ENCODE measurements at regions not wholly inside any gene's neighbourhood (a gene's known extent, or its start where the extent isn't known, plus 50 kb on each side); places are given as distances from the start of the nearest gene placed in this dataset.

DNA sequence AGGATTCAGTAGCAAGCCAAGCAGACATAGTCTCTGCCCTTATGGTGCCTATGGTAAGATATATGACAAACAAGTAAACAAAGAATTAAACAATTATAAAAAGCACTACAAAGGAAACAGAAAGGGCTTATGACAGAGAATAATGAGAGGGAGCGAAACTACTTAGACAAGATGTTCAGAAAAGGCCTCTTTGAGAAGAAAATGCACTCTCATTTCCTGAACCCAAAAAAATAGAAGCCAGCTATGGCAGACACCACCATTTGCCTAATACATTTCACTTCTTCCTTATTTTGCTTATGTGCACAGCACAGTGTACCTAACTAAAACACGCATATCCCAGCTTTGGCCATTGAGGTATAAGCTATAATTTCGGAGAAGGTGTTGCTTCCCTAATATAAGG lies 465.5 kb upstream of the PPP2R3A start:
- H3K27me3 ChIP-seq (ENCODE audit: control insufficient read depth, insufficient read depth, low read length): peaks cover 22% of the 10 kb centered on the region
- H3K27ac ChIP-seq (ENCODE audit: low read length): no peak overlapping the region
- no peaks in the 10 kb centered on the region for H3K36me3 ChIP-seq (ENCODE audit: control insufficient read depth, insufficient read depth, low read length)
- no peaks in the 10 kb centered on the region for H3K4me1 ChIP-seq (ENCODE audit: control insufficient read depth, insufficient read depth, low read length)
- WGBS (ENCODE audit: insufficient coverage, low lambda C conversion rate): no CpG with 5 or more reads among the region's 3 CpGs
- DNase-seq: no peak
- H3K9me3 ChIP-seq (ENCODE audit: control insufficient read depth, low read depth, low read length): no peaks in the 10 kb centered on the region
- no peak overlapping the region for H3K4me3 ChIP-seq (ENCODE audit: low read length)

DNA sequence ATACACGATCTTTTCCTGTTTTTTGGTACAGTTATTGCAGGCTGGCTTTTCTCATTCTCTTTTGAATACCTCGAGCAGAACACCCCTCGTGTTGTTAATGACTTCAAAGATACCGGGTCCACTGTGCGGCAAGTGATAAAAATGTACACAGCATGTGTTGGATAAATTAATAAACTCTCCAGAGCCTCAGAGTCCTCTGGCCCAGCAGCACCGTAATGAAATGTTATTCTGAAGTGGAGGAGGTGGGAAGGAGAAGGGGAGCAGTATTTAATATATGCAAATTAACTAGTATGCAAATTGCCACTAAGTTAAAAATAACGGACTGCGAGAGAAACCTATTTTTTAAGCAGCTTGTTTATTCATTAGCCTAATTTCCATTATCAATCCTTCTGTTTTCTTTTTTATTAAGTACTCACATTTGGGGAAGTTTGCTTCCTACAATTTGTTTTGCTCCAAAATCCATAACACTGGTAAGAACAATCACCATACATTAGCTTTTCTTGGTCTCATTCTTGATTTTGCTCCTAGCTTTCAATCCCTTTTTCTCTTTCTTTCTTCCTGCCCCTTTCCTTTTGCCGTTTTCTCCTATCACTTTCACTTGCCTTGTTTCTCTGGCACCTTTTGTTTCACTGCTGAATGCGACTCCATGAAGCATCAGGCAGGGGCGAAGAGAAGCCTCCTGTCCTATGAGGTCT lies 462.3 kb upstream of the PPP2R3A start:
- Histone ChIP-seq H3K4me3 (ENCODE audit: low read length) (no peak overlapping the region), H3K36me3 (ENCODE audit: control insufficient read depth, insufficient read depth, low read length) (no peaks in the 10 kb centered on the region), H3K27ac (ENCODE audit: low read length) (no peak overlapping the region), H3K9me3 (ENCODE audit: control insufficient read depth, low read depth, low read length) (no peaks in the 10 kb centered on the region), H3K4me1 (ENCODE audit: control insufficient read depth, insufficient read depth, low read length) (no peaks in the 10 kb centered on the region), H3K27me3 (ENCODE audit: control insufficient read depth, insufficient read depth, low read length) (peaks cover 25% of the 10 kb centered on the region)
- DNase-seq: no peak
- WGBS (ENCODE audit: insufficient coverage, low lambda C conversion rate): 72% methylated on average over 9 of the region's 11 CpGs

DNA sequence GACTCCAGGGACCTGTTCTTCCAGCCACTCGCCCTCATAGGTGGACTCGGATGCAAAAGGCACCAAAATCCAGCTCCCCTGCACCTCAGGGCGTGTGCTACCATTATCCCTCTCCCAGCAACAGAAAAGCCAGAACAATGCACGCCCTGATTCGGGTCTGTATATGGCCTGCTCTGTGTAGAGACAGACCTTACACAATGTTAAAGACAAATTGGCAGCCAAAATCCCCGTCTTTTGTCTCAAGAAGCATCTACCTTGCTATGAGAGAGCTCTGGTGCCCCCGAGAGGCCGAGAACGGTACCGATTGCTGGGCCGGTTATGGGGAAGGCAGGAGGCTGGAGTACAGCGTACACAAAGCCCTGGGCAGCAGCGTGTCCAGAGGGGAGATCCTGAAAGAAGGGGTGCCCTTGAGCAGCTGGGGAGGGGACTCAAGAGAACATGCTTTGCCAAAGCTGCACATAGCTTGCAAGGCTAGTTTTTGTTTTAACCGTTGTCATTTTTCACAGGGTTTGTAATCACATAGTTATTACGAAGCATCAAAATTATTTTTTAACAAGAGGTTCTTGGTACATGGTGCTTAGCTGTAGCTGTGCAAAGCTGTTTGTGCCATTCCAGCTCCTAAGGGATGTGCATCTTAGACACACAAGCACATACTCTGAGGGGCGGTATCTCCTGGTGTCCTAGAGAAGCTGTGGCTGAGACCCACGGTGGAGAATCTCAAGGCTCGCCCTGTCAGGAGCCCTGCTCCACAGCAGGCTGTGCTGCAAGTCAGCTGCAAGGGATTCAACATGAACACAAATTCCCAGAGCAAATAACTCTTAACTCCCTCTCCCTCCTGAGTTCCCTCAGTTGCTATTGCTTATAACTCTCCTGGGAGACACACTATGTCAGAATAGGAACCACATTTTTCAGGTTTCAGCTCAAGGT lies 461.5 kb upstream of the PPP2R3A start:
- no peaks in the 10 kb centered on the region for H3K4me1 ChIP-seq (ENCODE audit: control insufficient read depth, insufficient read depth, low read length)
- no peak overlapping the region for H3K4me3 ChIP-seq (ENCODE audit: low read length)
- H3K9me3 ChIP-seq (ENCODE audit: control insufficient read depth, low read depth, low read length): no peaks in the 10 kb centered on the region
- H3K27ac ChIP-seq (ENCODE audit: low read length): no peak overlapping the region
- peak; percentile 18 to 29 for DNase-seq
- H3K36me3 ChIP-seq (ENCODE audit: control insufficient read depth, insufficient read depth, low read length): no peaks in the 10 kb centered on the region
- WGBS (ENCODE audit: insufficient coverage, low lambda C conversion rate): 75% methylated on average over 2 of the region's 18 CpGs
- H3K27me3 ChIP-seq (ENCODE audit: control insufficient read depth, insufficient read depth, low read length): peaks cover 25% of the 10 kb centered on the region

DNA sequence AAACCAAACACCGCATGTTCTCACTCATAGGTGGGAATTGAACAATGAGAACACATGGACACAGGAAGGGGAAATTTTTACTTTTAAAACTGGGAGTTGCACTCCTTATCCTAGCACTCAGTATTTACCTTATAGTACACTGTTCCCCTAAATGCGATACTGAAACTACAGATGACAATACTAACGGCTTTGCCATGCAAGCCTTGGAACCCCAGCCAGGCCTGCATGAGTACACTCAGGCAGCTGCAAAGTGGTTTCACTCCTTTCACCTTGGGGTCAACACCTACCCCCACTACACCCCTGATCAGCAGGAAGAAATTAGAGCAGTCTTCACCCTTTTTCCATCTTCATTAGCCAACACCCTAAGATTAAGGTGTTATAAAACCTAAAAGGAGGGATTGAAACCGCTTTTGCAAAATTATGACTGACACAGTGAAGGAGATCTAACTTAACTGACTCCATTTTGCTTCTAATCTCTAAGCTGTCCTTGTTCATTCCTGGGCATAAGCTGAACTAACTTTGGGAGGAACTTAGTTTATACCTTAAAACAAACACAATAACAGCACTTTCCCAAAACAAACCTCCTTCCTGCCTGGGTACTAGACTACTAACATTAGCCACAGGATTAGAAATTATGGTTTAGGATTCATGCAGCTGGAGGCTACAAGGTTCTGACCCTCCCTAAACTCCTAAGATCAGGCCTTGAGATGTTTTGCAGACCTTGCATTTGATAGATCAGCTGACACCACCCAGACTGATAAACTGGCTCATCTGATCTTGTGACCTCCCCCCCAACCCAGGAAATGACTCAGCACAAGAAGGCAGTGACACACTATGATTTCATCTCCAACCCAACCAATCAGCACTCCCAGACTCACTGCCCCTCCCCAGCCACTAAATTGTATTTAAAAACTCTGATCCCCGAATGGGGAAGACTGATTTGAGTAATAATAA lies 452.1 kb upstream of the PPP2R3A start:
- Histone ChIP-seq H3K4me1 (ENCODE audit: control insufficient read depth, insufficient read depth, low read length) (no peaks in the 10 kb centered on the region), H3K9me3 (ENCODE audit: control insufficient read depth, low read depth, low read length) (no peaks in the 10 kb centered on the region), H3K36me3 (ENCODE audit: control insufficient read depth, insufficient read depth, low read length) (no peaks in the 10 kb centered on the region), H3K4me3 (ENCODE audit: low read length) (no peak overlapping the region), H3K27me3 (ENCODE audit: control insufficient read depth, insufficient read depth, low read length) (no peaks in the 10 kb centered on the region), H3K27ac (ENCODE audit: low read length) (no peak overlapping the region)
- WGBS (ENCODE audit: insufficient coverage, low lambda C conversion rate): 40% methylated on average over 1 of the region's 5 CpGs
- peak in 1 of 2 donors; percentile 50 for DNase-seq

DNA sequence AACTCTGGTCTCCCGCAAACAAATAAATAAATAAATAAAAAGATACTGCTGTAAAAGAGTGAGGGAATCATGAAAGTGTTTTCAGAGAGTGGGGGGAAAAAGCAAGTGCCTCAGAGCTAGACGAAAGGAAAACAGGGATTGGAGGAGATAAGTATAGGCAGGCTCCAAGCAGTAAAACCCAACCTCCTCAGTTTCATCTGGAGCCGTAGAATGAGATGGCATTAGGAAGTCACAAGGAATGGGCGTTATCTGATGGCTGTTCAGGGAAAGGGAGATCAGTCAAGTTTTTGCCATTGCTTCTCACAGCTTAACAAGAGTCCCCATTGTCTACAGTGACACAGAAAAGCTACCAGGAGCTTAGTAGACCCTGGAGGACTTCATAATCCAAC lies 451.5 kb upstream of the PPP2R3A start:
- no peaks in the 10 kb centered on the region for H3K36me3 ChIP-seq (ENCODE audit: control insufficient read depth, insufficient read depth, low read length)
- no peaks in the 10 kb centered on the region for H3K9me3 ChIP-seq (ENCODE audit: control insufficient read depth, low read depth, low read length)
- DNase-seq: no peak
- no peak overlapping the region for H3K27ac ChIP-seq (ENCODE audit: low read length)
- 65% methylated on average over 2 of the region's 4 CpGs for WGBS (ENCODE audit: insufficient coverage, low lambda C conversion rate)
- no peak overlapping the region for H3K4me3 ChIP-seq (ENCODE audit: low read length)
- H3K4me1 ChIP-seq (ENCODE audit: control insufficient read depth, insufficient read depth, low read length): no peaks in the 10 kb centered on the region
- H3K27me3 ChIP-seq (ENCODE audit: control insufficient read depth, insufficient read depth, low read length): no peaks in the 10 kb centered on the region

DNA sequence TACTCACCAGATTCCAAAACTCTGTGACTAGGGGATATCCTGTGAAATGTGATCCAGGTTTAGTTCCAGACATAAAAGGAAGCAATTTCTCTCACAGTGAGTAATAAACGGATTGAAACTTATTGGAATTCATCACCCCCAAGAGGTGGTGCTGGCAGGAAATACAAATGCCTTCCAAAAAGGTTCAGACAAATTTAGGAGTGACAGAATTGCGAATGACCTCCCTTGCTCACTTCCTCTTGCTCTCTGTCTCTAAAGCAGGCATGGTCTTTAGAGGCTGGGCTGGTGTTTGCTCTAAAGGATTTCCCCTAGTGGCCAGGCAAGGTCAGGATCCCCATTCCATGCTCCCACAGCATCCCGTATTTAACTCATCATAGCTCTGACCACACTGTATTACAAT lies 449.4 kb upstream of the PPP2R3A start:
- DNase-seq: no peak
- Histone ChIP-seq H3K36me3 (ENCODE audit: control insufficient read depth, insufficient read depth, low read length) (no peaks in the 10 kb centered on the region), H3K27ac (ENCODE audit: low read length) (no peak overlapping the region), H3K9me3 (ENCODE audit: control insufficient read depth, low read depth, low read length) (no peaks in the 10 kb centered on the region), H3K4me3 (ENCODE audit: low read length) (no peak overlapping the region), H3K4me1 (ENCODE audit: control insufficient read depth, insufficient read depth, low read length) (no peaks in the 10 kb centered on the region), H3K27me3 (ENCODE audit: control insufficient read depth, insufficient read depth, low read length) (no peaks in the 10 kb centered on the region)
- WGBS (ENCODE audit: insufficient coverage, low lambda C conversion rate): no CpG with 5 or more reads among the region's 3 CpGs

DNA sequence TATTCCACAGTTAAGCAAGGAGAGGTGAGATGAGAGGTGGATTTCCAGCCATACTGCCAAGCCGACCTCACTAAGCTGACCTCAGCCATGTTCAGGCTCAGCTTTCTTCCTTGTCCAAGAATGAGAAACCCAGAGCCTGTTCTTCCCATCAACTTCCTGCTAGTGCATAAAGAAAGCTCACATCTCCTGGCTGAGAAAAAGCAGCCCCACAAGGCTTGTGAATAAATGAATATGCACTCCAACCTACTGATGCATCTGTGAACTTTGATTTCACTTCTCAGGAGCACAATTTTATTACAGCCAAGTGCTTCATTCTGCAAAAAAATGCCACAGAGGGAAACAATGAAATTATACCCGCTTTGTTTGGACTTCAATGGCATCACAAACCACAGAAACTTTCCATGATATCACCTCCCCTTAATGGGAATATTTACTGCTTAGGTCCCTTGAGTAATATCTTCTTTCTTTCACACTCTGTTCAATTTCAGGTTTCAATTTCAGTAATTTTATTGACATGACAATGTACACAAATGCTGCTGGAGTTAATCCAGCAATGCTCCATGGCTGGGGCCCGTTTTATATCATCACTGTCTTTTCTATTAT lies 437.0 kb upstream of the PPP2R3A start:
- Histone ChIP-seq H3K36me3 (ENCODE audit: control insufficient read depth, insufficient read depth, low read length) (no peaks in the 10 kb centered on the region), H3K9me3 (ENCODE audit: control insufficient read depth, low read depth, low read length) (no peaks in the 10 kb centered on the region), H3K27ac (ENCODE audit: low read length) (no peak overlapping the region), H3K27me3 (ENCODE audit: control insufficient read depth, insufficient read depth, low read length) (no peaks in the 10 kb centered on the region), H3K4me1 (ENCODE audit: control insufficient read depth, insufficient read depth, low read length) (no peaks in the 10 kb centered on the region), H3K4me3 (ENCODE audit: low read length) (no peak overlapping the region)
- no CpG with 5 or more reads among the region's 3 CpGs for WGBS (ENCODE audit: insufficient coverage, low lambda C conversion rate)
- peak in 1 of 2 donors; percentile 32 for DNase-seq

DNA sequence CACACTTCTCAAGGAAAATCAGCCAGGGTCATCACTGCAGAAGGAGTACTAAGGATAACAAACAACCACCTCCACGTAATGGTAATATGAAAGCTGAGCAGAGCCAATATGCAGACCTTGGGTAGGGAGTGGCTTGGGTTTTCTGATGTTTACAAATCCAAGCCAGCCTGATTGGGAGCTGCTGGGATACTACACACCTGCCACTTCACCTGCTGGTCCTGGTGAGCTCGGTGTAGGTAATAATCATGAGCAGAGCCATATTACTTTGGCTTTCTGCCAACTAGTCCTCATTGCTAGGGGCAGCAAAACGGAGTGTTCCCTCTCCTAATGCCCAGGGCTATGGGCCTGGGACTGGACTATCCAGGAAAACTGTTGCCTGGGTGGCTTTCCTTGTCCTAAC lies 433.5 kb upstream of the PPP2R3A start:
- H3K36me3 ChIP-seq (ENCODE audit: control insufficient read depth, insufficient read depth, low read length): no peaks in the 10 kb centered on the region
- H3K9me3 ChIP-seq (ENCODE audit: control insufficient read depth, low read depth, low read length): no peaks in the 10 kb centered on the region
- no peak overlapping the region for H3K4me3 ChIP-seq (ENCODE audit: low read length)
- no CpG with 5 or more reads among the region's 3 CpGs for WGBS (ENCODE audit: insufficient coverage, low lambda C conversion rate)
- peak overlapping the region; percentile 15 for H3K27ac ChIP-seq (ENCODE audit: low read length)
- no peaks in the 10 kb centered on the region for H3K4me1 ChIP-seq (ENCODE audit: control insufficient read depth, insufficient read depth, low read length)
- peak; percentile 49 to 87 for DNase-seq
- H3K27me3 ChIP-seq (ENCODE audit: control insufficient read depth, insufficient read depth, low read length): no peaks in the 10 kb centered on the region

DNA sequence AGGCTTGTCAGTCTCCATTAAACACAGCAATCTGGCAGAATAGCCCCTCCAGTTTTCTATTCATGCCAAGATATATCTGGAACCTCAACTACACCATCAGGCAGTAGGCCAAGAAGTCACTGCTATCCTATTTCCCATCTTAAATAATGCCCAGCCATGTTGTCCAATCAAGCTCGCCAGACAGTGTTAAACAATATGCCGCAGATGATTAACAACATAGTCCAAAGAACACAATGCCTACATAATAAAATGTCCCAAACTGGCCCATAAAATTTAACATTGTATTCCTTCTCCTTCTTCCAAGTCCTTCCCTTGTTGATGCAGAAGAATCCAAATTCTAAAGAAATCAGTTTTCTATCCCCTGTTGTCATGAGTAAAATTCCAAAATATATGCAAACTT lies 427.4 kb upstream of the PPP2R3A start:
- Histone ChIP-seq H3K27ac (ENCODE audit: low read length) (no peak overlapping the region), H3K4me1 (ENCODE audit: control insufficient read depth, insufficient read depth, low read length) (no peaks in the 10 kb centered on the region), H3K4me3 (ENCODE audit: low read length) (no peak overlapping the region), H3K9me3 (ENCODE audit: control insufficient read depth, low read depth, low read length) (no peaks in the 10 kb centered on the region), H3K27me3 (ENCODE audit: control insufficient read depth, insufficient read depth, low read length) (no peaks in the 10 kb centered on the region), H3K36me3 (ENCODE audit: control insufficient read depth, insufficient read depth, low read length) (no peaks in the 10 kb centered on the region)
- DNase-seq: no peak
- WGBS (ENCODE audit: insufficient coverage, low lambda C conversion rate): 30% methylated on average over 2 of the region's 2 CpGs

DNA sequence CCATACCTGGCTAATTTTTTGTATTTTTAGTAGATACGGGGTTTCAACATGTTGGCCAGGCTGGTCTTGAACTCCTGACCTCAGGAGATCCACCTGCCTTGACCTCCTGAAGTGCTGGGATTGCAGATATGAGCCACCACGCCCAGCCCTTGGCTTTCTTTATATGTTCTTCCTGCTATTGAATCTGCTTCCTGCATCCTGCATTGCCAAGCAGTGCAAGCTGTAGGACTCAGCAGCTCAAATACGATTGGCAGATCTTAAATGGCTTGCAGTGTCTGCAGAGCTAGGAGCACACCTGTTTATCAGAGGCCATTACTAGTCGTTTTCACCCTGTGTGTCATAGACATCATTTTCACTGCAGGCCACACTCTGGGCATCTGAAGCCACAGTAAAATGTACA lies 426.2 kb upstream of the PPP2R3A start:
- Histone ChIP-seq H3K9me3 (ENCODE audit: control insufficient read depth, low read depth, low read length) (no peaks in the 10 kb centered on the region), H3K4me3 (ENCODE audit: low read length) (no peak overlapping the region), H3K36me3 (ENCODE audit: control insufficient read depth, insufficient read depth, low read length) (no peaks in the 10 kb centered on the region), H3K27me3 (ENCODE audit: control insufficient read depth, insufficient read depth, low read length) (no peaks in the 10 kb centered on the region), H3K4me1 (ENCODE audit: control insufficient read depth, insufficient read depth, low read length) (no peaks in the 10 kb centered on the region), H3K27ac (ENCODE audit: low read length) (no peak overlapping the region)
- DNase-seq: no peak
- WGBS (ENCODE audit: insufficient coverage, low lambda C conversion rate): no CpG with 5 or more reads among the region's 4 CpGs
